Ishikawa (cell line): ENCODE measurements at regions not wholly inside any gene's neighbourhood (a gene's known extent, or its start where the extent isn't known, plus 50 kb on each side); places are given as distances from the start of the nearest gene placed in this dataset.

ENCODE experiments used
- CEBPB ChIP-seq: IDR thresholded peaks from 2 replicates; pipeline ENCODE4 v1.6.1; 2012
- CREB1 ChIP-seq: IDR thresholded peaks from 2 replicates; pipeline ENCODE4 v1.6.1; 2012; ENCODE audit warnings: low read depth
- EGR1 ChIP-seq: IDR thresholded peaks from 2 replicates; pipeline ENCODE4 v1.6.1; 2012
- EP300 ChIP-seq: IDR thresholded peaks from 2 replicates; pipeline ENCODE4 v1.6.1; 2012; ENCODE audit warnings: borderline replicate concordance
- FOXM1 ChIP-seq: IDR thresholded peaks from 2 replicates; pipeline ENCODE4 v1.6.1; 2012; ENCODE audit warnings: low read depth, borderline replicate concordance
- MAX ChIP-seq: IDR thresholded peaks from 2 replicates; pipeline ENCODE4 v1.6.1; 2012
- NFIC ChIP-seq: IDR thresholded peaks from 2 replicates; pipeline ENCODE4 v1.6.1; 2012
- RAD21 ChIP-seq: IDR thresholded peaks from 2 replicates; pipeline ENCODE4 v1.6.1; 2012; ENCODE audit warnings: low read depth
- REST ChIP-seq: IDR thresholded peaks from 2 replicates; pipeline ENCODE4 v1.6.1; 2012; ENCODE audit warnings: low read depth, mild to moderate bottlenecking
- TAF1 ChIP-seq: IDR thresholded peaks from 2 replicates; pipeline ENCODE4 v1.6.1; 2012; ENCODE audit warnings: low read depth, mild to moderate bottlenecking
- TCF12 ChIP-seq: IDR thresholded peaks from 2 replicates; pipeline ENCODE4 v1.6.1; 2012; ENCODE audit warnings: low read depth
- TEAD4 ChIP-seq: IDR thresholded peaks from 2 replicates; pipeline ENCODE4 v1.6.1; 2012
- USF1 ChIP-seq: IDR thresholded peaks from 2 replicates; pipeline ENCODE4 v1.6.1; 2012
- YY1 ChIP-seq: IDR thresholded peaks from 2 replicates; pipeline ENCODE4 v1.6.1; 2012; ENCODE audit warnings: low read depth
- ZBTB7A ChIP-seq: IDR thresholded peaks from 2 replicates; pipeline ENCODE4 v1.6.1; 2012; ENCODE audit warnings: low read depth

- no peak for TF ChIP-seq YY1
- TF ChIP-seq NFIC, result no peak
- no peak for TF ChIP-seq CREB1
- TF ChIP-seq FOXM1, result no peak
- TF ChIP-seq REST, result no peak
- TF ChIP-seq TEAD4, result no peak
- no peak for TF ChIP-seq MAX
- no peak for TF ChIP-seq TAF1
- TF ChIP-seq CEBPB, result no peak
- no peak for TF ChIP-seq TCF12
- no peak for TF ChIP-seq EP300
- TF ChIP-seq USF1, result no peak
- TF ChIP-seq ZBTB7A, result no peak
- TF ChIP-seq RAD21, result no peak
- no peak for TF ChIP-seq EGR1
Measured at GRCh38 chr3:197444793-197445379, 110.9 kb downstream of the BDH1 start.

- no peak for TF ChIP-seq FOXM1
- no peak for TF ChIP-seq YY1
- no peak for TF ChIP-seq RAD21
- no peak for TF ChIP-seq MAX
- no peak for TF ChIP-seq TEAD4
- TF ChIP-seq TCF12, result no peak
- TF ChIP-seq EP300, result no peak
- no peak for TF ChIP-seq NFIC
- no peak for TF ChIP-seq TAF1
- no peak for TF ChIP-seq REST
- TF ChIP-seq USF1, result no peak
- TF ChIP-seq CREB1, result no peak
- TF ChIP-seq EGR1, result no peak
- TF ChIP-seq ZBTB7A, result no peak
- no peak for TF ChIP-seq CEBPB
Measured at GRCh38 chr3:197443506-197443905, 112.3 kb downstream of the BDH1 start.

GRCh38 chr3:197440717-197441303 is 115.0 kb downstream of the BDH1 start:
- no peak for TF ChIP-seq CEBPB
- no peak for TF ChIP-seq CREB1
- TF ChIP-seq REST, result no peak
- TF ChIP-seq EP300, result no peak
- no peak for TF ChIP-seq TAF1
- no peak for TF ChIP-seq NFIC
- TF ChIP-seq TEAD4, result no peak
- no peak for TF ChIP-seq YY1

- TF ChIP-seq EGR1 (no peak), USF1 (no peak), TCF12 (no peak), CEBPB (no peak), RAD21 (no peak), REST (no peak), ZBTB7A (no peak), CREB1 (no peak), FOXM1 (no peak), YY1 (no peak), EP300 (no peak), TAF1 (no peak), NFIC (no peak)
Measured at GRCh38 chr3:197438906-197439305, 116.9 kb downstream of the BDH1 start.
